ENCODE measurements at regions not wholly inside any gene's neighbourhood (a gene's known extent, or its start where the extent isn't known, plus 50 kb on each side); places are given as distances from the start of the nearest gene placed in this dataset.
A peak's percentile ranks its signal among the peaks of the same experiment; 100 is the strongest.

DNA sequence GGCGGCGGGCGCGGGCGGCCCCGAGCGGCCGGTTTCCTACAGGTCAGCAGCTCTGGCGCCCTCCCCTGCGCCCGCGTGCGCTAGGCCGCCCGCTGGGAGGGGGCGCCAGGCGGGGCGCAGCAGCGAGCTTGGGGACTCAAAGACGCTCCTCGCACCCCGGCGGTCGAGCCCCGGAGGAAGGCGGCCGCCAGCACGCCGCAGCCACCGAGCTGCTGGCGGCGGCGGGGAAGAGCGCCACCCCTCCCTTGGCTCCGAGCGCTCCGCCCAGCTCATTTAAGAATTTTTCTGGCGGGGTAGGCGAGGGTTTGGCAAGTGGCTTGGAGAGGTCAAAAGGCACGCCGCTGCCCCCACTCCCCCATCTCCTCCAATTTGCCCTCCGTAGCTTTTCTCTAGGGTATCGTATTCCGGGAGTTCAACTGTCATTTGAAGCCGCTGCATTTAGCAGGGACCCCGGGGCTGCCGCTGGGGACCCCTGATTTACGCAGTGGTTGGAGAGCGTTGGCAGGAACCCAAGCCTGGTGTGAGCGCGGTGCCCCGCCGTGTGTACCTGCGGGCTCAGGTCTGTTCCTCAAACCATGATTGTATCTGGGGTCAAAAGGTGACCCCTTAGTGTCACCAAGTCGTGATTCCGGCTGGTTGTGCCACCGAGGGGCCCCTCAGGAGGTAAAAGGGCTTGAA, 59.5 kb upstream of the GSE1 start:
- peaks cover 3 to 28% (median 6%) of the 10 kb centered on the region in 5 donors for H3K4me1 ChIP-seq (ENCODE audit: control insufficient read depth in 5 of 5, insufficient read depth in 5 of 5, low read length in 5 of 5)
- DNase-seq (peak; percentile 71 to 77 (median 73)), ATAC-seq (ENCODE audit: insufficient read depth, low FRiP score) (peak; percentile 21)
- H3K4me3 ChIP-seq, result peak overlapping the region; percentile 46
- H3K27me3 ChIP-seq (ENCODE audit: control insufficient read depth in 3 of 3, insufficient read depth in 3 of 3, low read length in 2 of 3), result no peaks in the 10 kb centered on the region
- 0% methylated on average over 36 to 57 of the region's 57 CpGs for WGBS, 2 donors
- H3K9me3 ChIP-seq (ENCODE audit: control insufficient read depth in 4 of 4, insufficient read depth in 3 of 4, low read length in 3 of 4), result no peaks in the 10 kb centered on the region
- H3K9ac ChIP-seq (ENCODE audit: insufficient read depth in 1 of 2, low read length in 2 of 2), result peak overlapping the region in 1 of 2 donors; percentile 62
- H3K27ac ChIP-seq (ENCODE audit: low read depth in 1 of 2, low read length in 1 of 2), result peak overlapping the region; percentile 91 to 96
- TF ChIP-seq, protein P1, sequence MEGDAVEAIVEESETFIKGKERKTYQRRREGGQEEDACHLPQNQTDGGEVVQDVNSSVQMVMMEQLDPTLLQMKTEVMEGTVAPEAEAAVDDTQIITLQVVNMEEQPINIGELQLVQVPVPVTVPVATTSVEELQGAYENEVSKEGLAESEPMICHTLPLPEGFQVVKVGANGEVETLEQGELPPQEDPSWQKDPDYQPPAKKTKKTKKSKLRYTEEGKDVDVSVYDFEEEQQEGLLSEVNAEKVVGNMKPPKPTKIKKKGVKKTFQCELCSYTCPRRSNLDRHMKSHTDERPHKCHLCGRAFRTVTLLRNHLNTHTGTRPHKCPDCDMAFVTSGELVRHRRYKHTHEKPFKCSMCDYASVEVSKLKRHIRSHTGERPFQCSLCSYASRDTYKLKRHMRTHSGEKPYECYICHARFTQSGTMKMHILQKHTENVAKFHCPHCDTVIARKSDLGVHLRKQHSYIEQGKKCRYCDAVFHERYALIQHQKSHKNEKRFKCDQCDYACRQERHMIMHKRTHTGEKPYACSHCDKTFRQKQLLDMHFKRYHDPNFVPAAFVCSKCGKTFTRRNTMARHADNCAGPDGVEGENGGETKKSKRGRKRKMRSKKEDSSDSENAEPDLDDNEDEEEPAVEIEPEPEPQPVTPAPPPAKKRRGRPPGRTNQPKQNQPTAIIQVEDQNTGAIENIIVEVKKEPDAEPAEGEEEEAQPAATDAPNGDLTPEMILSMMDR (IDR thresholded peaks at IDR 0.05; ENCODE audit: control extremely low read depth, extremely low read depth), result peak; percentile 10
- H3K36me3 ChIP-seq (ENCODE audit: control insufficient read depth in 4 of 4, insufficient read depth in 4 of 4, low read length in 4 of 4), result no peaks in the 10 kb centered on the region

GRCh38 chr16:85554114-85554888, 58.8 kb upstream of the GSE1 start:
- H3K4me1 ChIP-seq (ENCODE audit: control insufficient read depth in 5 of 5, insufficient read depth in 5 of 5, low read length in 5 of 5), result peaks cover 3 to 34% (median 6%) of the 10 kb centered on the region in 5 donors
- no peaks in the 10 kb centered on the region for H3K36me3 ChIP-seq (ENCODE audit: control insufficient read depth in 4 of 4, insufficient read depth in 4 of 4, low read length in 4 of 4)
- ATAC-seq (ENCODE audit: insufficient read depth, low FRiP score), result peak; percentile 64
- peak overlapping the region; percentile 96 to 97 for H3K27ac ChIP-seq (ENCODE audit: low read depth in 1 of 2, low read length in 1 of 2)
- H3K4me3 ChIP-seq, result peak overlapping the region; percentile 60
- peak; percentile 76 to 87 (median 86) for DNase-seq
- no peaks in the 10 kb centered on the region for H3K9me3 ChIP-seq (ENCODE audit: control insufficient read depth in 4 of 4, insufficient read depth in 3 of 4, low read length in 3 of 4)
- TF ChIP-seq, protein P1 (IDR thresholded peaks at IDR 0.05; ENCODE audit: control extremely low read depth, extremely low read depth), result no peak
- WGBS, 2 donors, result 0% methylated on average over 31 to 48 of the region's 49 CpGs
- H3K27me3 ChIP-seq (ENCODE audit: control insufficient read depth in 3 of 3, insufficient read depth in 3 of 3, low read length in 2 of 3), result no peaks in the 10 kb centered on the region
- peak overlapping the region; percentile 62 to 63 for H3K9ac ChIP-seq (ENCODE audit: insufficient read depth in 1 of 2, low read length in 2 of 2)

- TF ChIP-seq, protein P1 (IDR thresholded peaks at IDR 0.05; ENCODE audit: control extremely low read depth, extremely low read depth), result no peak
- Histone ChIP-seq H3K4me3 (peak overlapping the region; percentile 75), H3K27ac (ENCODE audit: low read depth in 1 of 2, low read length in 1 of 2) (peak overlapping the region; percentile 96 to 97), H3K27me3 (ENCODE audit: control insufficient read depth in 3 of 3, insufficient read depth in 3 of 3, low read length in 2 of 3) (no peaks in the 10 kb centered on the region), H3K9ac (ENCODE audit: insufficient read depth in 1 of 2, low read length in 2 of 2) (peak overlapping the region; percentile 42 to 63), H3K9me3 (ENCODE audit: control insufficient read depth in 4 of 4, insufficient read depth in 3 of 4, low read length in 3 of 4) (no peaks in the 10 kb centered on the region), H3K4me1 (ENCODE audit: control insufficient read depth in 5 of 5, insufficient read depth in 5 of 5, low read length in 5 of 5) (peaks cover 3 to 40% (median 8%) of the 10 kb centered on the region in 5 donors), H3K36me3 (ENCODE audit: control insufficient read depth in 4 of 4, insufficient read depth in 4 of 4, low read length in 4 of 4) (no peaks in the 10 kb centered on the region)
- 1% methylated on average over 43 to 62 of the region's 62 CpGs for WGBS, 2 donors
- ATAC-seq (ENCODE audit: insufficient read depth, low FRiP score) (no peak), DNase-seq (peak; percentile 85 to 91 (median 88))
Measured at GRCh38 chr16:85554889-85555718, 58.0 kb upstream of the GSE1 start.
